ENCODE measurements at regions not wholly inside any gene's neighbourhood (a gene's known extent, or its start where the extent isn't known, plus 50 kb on each side); places are given as distances from the start of the nearest gene placed in this dataset.
A peak's percentile ranks its signal among the peaks of the same experiment; 100 is the strongest.

DNA sequence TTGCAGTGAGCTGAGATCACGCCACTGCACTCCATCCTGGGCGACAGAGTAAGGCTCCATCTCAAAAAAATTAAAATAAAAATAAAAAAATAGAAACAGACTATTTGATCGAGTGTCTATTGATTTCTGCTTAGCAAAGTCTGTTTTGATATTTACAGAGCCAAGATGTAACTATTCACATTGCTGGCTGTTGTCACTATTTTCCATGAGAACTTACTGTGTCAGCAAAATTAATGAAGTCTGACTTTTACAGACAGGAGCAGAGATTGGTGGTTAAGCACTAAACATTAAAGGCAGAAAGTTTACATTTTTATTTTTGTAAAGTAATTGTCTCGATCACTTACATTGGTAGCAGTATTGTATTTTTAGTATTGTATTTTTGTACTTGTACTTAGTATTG, 85.0 kb upstream of the CCDC28A start:
- no peak overlapping the region for H3K27ac ChIP-seq
- TF ChIP-seq POLR2AphosphoS5 (IDR thresholded peaks at IDR 0.05) (no peak), EP300 (IDR thresholded peaks at IDR 0.05) (no peak), POLR2A (IDR thresholded peaks at IDR 0.05) (no peak)
- TF ChIP-seq, protein P1, sequence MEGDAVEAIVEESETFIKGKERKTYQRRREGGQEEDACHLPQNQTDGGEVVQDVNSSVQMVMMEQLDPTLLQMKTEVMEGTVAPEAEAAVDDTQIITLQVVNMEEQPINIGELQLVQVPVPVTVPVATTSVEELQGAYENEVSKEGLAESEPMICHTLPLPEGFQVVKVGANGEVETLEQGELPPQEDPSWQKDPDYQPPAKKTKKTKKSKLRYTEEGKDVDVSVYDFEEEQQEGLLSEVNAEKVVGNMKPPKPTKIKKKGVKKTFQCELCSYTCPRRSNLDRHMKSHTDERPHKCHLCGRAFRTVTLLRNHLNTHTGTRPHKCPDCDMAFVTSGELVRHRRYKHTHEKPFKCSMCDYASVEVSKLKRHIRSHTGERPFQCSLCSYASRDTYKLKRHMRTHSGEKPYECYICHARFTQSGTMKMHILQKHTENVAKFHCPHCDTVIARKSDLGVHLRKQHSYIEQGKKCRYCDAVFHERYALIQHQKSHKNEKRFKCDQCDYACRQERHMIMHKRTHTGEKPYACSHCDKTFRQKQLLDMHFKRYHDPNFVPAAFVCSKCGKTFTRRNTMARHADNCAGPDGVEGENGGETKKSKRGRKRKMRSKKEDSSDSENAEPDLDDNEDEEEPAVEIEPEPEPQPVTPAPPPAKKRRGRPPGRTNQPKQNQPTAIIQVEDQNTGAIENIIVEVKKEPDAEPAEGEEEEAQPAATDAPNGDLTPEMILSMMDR (IDR thresholded peaks at IDR 0.05) = no peak
- no peaks in the 10 kb centered on the region for H3K27me3 ChIP-seq
- no peaks in the 10 kb centered on the region for H3K36me3 ChIP-seq
- H3K4me3 ChIP-seq = no peak overlapping the region
- H3K9me3 ChIP-seq = no peaks in the 10 kb centered on the region
- peaks cover 41% of the 10 kb centered on the region for H3K4me1 ChIP-seq
- no peak for DNase-seq (ENCODE audit: low spot score in 2 of 2)
- WGBS = 78% methylated on average over 4 of the region's 4 CpGs

DNA sequence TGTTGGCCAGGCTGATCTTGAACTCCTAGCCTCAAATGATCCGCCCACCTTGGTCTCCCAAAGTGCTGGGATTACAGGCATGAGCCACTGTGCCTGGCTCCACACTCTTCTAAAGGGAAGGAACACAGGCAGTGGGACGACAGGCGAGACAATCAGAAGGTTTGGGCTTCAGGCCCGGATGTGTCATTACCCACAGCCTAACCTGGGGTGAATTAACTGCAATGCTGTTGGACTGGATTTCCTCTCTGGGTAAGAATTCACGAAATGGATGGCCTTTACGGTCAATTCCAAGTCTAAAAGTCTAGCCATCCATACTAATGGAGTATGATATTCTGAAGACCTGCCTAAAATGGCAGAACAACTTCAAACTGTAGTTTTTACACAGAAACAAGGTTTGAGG, 83.7 kb upstream of the CCDC28A start:
- Histone ChIP-seq H3K27me3 (no peaks in the 10 kb centered on the region), H3K4me1 (peaks cover 37% of the 10 kb centered on the region), H3K27ac (peak overlapping the region; percentile 38), H3K4me3 (no peak overlapping the region), H3K36me3 (no peaks in the 10 kb centered on the region), H3K9me3 (no peaks in the 10 kb centered on the region)
- WGBS = 66% methylated on average over 6 of the region's 6 CpGs
- no peak for DNase-seq (ENCODE audit: low spot score in 2 of 2)
- TF ChIP-seq POLR2AphosphoS5 (IDR thresholded peaks at IDR 0.05) (no peak), POLR2A (IDR thresholded peaks at IDR 0.05) (no peak), EP300 (IDR thresholded peaks at IDR 0.05) (no peak)
- TF ChIP-seq, protein P1 (IDR thresholded peaks at IDR 0.05) = no peak

DNA sequence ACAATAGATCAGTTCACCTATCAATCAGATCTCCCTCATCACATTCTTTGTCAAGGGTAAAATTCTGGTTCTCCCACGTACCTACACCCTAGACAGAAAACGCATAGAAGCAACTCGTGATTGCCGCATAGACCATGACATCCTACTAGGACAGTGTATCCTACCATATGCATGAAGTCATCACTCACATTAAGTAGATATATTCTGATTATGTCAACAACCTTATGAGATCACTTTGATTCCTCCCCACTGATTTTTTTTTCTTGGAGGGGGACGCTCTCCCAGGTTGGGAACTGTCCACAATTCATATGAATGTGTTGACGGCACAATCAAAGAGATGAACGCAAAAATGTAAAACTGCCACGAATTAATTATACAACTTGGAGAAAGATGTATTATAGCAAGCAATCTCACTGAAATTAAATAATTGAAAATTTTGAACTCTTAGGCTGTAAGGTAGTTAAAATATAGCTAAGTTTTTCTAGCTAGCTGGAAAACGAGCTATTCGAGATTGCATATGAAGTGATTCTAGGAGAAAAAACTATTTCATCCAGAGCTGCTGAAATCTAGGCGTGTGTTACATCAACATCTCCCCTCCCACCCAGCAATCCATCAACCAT, 82.5 kb upstream of the CCDC28A start:
- no peaks in the 10 kb centered on the region for H3K27me3 ChIP-seq
- DNase-seq (ENCODE audit: low spot score in 2 of 2) = no peak
- TF ChIP-seq EP300 (IDR thresholded peaks at IDR 0.05) (no peak), POLR2A (IDR thresholded peaks at IDR 0.05) (no peak), POLR2AphosphoS5 (IDR thresholded peaks at IDR 0.05) (no peak)
- TF ChIP-seq, protein P1 (IDR thresholded peaks at IDR 0.05) = no peak
- peaks cover 36% of the 10 kb centered on the region for H3K4me1 ChIP-seq
- WGBS = 44% methylated on average over 11 of the region's 11 CpGs
- peak overlapping the region; percentile 99 for H3K4me3 ChIP-seq
- peak overlapping the region; percentile 91 for H3K27ac ChIP-seq
- no peaks in the 10 kb centered on the region for H3K36me3 ChIP-seq
- H3K9me3 ChIP-seq = no peaks in the 10 kb centered on the region

DNA sequence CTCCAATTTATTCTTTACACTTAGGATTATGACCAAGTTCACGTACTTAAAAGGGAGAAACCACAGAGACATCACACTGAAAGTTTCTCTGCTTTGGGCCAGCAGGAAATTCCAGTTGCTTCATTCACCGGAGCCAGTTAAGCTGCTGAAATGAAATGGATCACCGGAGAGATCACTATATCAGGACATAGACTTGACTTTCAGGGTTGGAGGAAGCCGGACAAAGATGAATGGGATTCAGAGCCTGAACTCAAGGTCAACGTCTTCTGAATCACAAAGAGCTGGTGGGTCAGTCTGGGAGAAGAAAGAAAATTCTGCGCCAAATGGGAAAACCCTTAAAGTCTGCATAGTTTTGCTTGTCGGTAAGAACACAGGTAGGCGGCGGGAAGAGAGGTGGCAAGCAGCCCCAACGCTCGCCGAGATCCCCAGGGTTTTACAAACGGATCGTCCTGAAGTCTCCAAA, 81.9 kb upstream of the CCDC28A start:
- H3K27ac ChIP-seq = peak overlapping the region; percentile 91
- no peaks in the 10 kb centered on the region for H3K9me3 ChIP-seq
- peaks cover 36% of the 10 kb centered on the region for H3K4me1 ChIP-seq
- 4% methylated on average over 14 of the region's 14 CpGs for WGBS
- TF ChIP-seq, protein P1 (IDR thresholded peaks at IDR 0.05) = no peak
- no peak for TF ChIP-seq POLR2A (IDR thresholded peaks at IDR 0.05)
- no peak for TF ChIP-seq POLR2AphosphoS5 (IDR thresholded peaks at IDR 0.05)
- TF ChIP-seq EP300 (IDR thresholded peaks at IDR 0.05) = no peak
- no peaks in the 10 kb centered on the region for H3K36me3 ChIP-seq
- no peaks in the 10 kb centered on the region for H3K27me3 ChIP-seq
- H3K4me3 ChIP-seq = peak overlapping the region; percentile 99
- DNase-seq (ENCODE audit: low spot score in 2 of 2) = no peak

DNA sequence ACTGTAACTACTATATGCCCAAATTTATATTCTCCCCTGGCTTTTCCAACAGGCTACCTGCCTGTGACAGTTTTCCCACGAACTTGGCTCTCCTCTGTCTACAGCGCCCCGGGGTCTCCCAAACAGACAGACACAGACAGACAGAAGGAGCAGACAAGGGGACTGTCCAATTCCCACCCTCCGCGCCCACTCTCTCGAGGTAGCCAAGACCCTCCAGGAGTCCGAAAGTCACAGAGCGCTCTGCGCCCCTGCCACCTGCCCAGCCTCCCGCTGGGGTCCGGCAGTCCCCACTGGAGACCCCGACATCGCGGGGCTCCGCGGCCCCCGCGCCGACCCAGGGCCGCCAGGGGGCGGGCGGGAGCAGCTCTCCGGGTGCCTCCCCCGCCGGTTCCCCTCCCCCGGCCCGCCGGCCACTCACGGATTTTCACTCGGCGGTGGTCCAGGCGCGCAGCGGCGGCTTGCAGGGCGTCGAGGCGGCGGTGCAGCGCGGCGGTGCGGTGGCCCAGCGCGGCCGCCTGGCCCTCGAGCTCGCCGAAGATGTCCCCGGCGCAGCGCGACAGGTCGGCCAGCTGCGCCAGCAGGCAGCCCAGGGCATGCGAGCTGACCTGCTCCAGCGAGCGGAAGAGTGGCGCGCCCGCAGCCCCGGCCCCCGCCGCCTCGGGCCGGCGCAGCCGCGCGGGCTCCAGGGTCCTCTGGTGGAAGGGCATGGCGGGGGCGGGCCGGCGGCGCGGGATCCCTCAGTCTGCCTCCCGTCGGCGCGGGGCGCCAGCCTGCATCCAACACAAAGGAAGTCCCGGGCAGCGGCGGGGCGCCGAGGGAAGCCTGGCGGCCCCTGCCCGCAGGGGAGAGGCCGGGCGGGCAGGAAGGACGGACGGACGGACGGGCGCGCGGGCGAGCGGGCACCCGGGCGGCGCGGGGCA, 81.3 kb upstream of the CCDC28A start:
- peaks cover 36% of the 10 kb centered on the region for H3K4me1 ChIP-seq
- no peaks in the 10 kb centered on the region for H3K27me3 ChIP-seq
- H3K9me3 ChIP-seq = no peaks in the 10 kb centered on the region
- no peak for TF ChIP-seq POLR2AphosphoS5 (IDR thresholded peaks at IDR 0.05)
- TF ChIP-seq EP300 (IDR thresholded peaks at IDR 0.05) = no peak
- TF ChIP-seq, protein P1 (IDR thresholded peaks at IDR 0.05) = peak; percentile 56 to 94
- no peak for TF ChIP-seq POLR2A (IDR thresholded peaks at IDR 0.05)
- H3K27ac ChIP-seq = peak overlapping the region; percentile 91
- peak in 1 of 2 donors; percentile 84 for DNase-seq (ENCODE audit: low spot score in 2 of 2)
- 0% methylated on average over 12 of the region's 103 CpGs for WGBS
- no peaks in the 10 kb centered on the region for H3K36me3 ChIP-seq
- H3K4me3 ChIP-seq = peak overlapping the region; percentile 99

All from suprapubic skin (tissue), 4 donors.